GM12873 (cell line): ENCODE measurements at regions not wholly inside any gene's neighbourhood (a gene's known extent, or its start where the extent isn't known, plus 50 kb on each side); places are given as distances from the start of the nearest gene placed in this dataset.

Experiments
- CTCF ChIP-seq: IDR thresholded peaks from 2 replicates; pipeline ENCODE4 v1.5.1; 2012; ENCODE audit warnings: low read depth, mild to moderate bottlenecking, moderate library complexity, low read length, control low read depth; ENCODE audit not compliant: insufficient read depth; ENCODE audit errors: missing control alignments

- TF ChIP-seq CTCF, result no peak
Observed at GRCh38 chr1:221794079-221794670, 52.3 kb upstream of the DUSP10 start.

GRCh38 chr1:221793439-221794078, 51.7 kb upstream of the DUSP10 start:
- no peak for TF ChIP-seq CTCF

- no peak for TF ChIP-seq CTCF
Observed at GRCh38 chr1:221791846-221792245, 50.0 kb upstream of the DUSP10 start.
